HG02571 (cell line): ENCODE measurements at regions not wholly inside any gene's neighbourhood (a gene's known extent, or its start where the extent isn't known, plus 50 kb on each side); places are given as distances from the start of the nearest gene placed in this dataset.

ENCODE experiments used
- ATAC-seq: cut with Tn5 transposase; IDR thresholded peaks from one replicate; pipeline ENCODE4 v1.9.1; 2021; ENCODE audit warnings: mild to moderate bottlenecking, moderate library complexity; ENCODE audit not compliant: unreplicated experiment

DNA sequence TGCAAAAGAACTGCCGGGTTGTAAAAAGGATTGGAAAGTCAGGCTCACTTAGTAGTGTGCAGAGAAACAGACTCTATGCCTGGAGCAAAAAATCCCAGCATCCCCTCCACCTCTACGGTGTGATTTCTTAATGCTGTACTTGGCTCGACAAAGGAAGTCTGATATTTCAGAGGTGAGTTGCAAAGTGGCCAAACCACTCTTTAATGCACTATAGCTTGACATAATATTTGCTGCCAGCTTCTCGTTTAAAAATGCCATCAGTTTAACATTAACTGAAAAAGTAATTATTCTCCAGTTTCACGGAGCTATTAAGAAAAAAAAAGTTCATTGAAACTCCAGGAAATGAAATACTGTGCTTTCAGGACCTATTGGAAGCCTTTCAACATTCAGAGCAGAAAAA is 448.3 kb upstream of the ZFP42 start:
- no peak for ATAC-seq

DNA sequence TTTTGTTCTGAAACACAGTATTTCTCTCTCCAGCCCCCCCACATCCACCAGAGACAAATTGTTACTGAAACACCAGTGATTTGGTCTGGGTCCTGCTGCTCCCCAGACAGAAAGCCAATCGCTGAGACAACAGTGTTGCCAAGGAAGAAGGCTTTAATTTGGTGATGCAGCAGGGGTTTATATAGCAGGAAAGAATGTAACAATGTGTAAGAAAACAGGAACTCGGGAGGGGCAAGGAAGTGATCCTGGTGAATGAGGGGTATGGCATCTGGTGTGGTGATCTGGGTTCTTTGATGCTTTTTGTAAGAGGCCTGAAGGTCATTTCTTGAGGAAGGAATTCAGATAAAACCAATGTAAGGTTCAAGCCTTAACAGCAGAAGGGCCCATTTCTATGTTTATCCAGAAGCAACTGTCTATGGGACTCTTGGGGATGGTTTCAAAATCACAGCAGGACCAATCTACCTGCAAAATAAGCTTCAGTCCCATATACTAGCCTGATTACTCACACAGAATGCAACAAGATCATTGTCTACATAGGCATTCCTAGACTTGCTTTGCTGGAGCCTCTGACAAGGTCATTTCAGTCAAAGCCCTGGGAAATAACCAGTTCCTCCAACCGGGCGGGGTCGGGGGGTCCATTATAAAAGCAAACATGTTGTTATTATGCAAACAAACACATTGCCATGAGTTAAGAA is 445.2 kb upstream of the ZFP42 start:
- no peak for ATAC-seq

DNA sequence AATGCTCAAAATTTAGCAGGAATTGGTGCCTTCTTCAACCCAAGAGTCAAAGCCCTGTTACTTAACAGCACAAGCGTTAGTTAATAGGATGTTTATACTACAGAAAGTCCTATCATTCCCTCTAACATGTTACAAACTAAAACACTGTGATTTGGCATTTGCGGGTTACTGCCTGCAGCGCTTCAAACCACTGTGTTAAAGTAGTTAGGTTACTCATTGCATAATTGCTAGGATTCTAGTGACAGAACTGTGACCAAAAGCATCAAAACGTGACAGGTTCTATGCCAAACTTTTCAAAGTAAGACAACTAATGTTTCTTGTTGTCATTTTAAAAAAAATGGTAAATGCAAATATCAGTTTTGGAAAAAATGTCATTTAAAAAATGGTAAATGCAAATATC is 442.8 kb upstream of the ZFP42 start:
- ATAC-seq, result no peak

DNA sequence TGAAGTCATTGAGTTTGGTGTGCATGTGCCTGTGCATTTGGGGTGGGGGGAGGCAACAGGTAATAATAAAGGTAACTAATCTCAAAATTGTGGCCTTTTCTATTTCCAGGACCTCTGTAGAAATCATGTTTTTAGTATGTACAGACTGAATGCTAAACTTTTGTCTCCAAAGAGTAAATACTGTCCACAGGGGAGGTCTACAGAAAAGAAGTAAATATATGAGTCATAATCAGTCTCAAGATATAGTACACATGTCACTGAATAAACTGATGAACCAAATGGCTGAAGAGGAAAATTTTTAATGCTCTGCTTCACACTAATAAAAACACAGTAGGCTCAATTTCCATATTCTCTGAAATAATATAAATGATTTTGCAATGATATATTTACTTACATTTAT is 440.4 kb upstream of the ZFP42 start:
- no peak for ATAC-seq

DNA sequence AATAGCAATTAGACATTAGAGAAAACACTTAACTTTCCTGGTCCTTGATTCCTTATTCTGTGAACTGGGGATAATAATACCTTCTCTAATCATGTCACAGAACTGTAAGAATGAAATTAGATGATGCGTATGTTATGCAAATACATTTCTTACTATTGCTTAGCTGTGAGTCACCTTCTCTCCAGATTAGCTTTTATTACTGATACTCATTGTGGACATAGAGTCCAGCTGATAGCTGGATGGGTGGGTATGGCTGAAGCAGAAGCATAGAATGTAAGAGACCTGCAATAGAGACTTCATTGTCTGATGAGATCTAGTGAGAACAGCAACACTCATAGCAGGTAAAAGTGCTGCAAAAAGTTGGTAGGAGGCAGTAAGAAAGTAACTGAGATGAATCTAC is 437.2 kb upstream of the ZFP42 start:
- ATAC-seq, result no peak

DNA sequence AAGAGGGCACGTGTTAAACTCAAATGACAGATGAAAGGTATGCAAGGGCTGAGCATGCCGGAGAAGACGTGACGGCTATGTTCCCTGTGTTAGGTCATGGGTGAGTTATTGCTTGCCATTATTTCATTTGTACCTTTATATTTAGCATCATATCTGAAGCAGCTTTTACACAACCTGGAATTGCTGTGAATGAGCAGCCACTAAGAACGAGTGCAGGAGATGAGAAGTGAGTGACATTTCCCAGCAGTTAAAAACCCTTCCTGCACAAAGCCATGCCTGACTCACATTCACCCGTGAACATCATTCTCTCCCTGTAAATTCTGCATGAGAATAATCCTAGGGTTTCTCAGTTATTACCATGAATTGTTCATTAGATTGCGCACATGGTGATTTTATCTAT is 433.2 kb upstream of the ZFP42 start:
- ATAC-seq, result no peak

DNA sequence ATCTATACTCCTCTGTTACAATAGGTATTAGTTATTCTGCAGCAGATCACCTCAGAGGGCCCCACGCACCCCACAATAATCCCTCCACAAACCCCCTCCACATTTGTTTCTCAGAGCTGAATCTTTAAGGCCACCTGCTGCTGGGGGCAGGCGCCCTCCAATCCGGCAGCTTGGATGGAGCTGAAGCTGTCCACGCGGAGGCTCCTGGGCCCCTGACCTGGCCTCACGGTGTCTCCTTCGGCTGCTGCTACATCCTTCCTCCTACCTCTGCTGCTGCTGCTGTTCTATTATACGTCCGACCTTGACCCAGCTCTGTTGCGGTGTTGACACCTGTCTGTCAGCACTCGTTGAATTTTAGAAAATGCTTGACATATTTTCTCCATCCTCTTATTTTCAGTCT is 430.2 kb upstream of the ZFP42 start:
- no peak for ATAC-seq

DNA sequence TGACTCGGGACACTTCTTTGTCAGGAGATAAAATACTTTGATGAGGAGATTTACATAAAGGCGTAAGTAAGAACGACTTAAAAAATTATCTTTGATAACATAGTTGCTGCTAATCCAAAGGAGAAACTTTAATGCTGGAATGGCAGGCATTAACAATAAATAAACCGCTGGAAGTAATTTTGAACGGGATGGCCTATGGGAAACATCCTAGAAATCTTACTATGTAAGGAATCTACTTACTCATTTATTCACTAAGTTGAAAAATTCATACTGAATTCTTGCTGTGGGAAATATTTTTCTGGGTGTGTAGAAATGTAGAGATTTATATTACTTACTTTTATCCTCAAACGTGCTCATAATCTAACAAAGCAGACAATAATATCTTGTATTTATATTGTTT is 425.7 kb upstream of the ZFP42 start:
- ATAC-seq, result no peak

DNA sequence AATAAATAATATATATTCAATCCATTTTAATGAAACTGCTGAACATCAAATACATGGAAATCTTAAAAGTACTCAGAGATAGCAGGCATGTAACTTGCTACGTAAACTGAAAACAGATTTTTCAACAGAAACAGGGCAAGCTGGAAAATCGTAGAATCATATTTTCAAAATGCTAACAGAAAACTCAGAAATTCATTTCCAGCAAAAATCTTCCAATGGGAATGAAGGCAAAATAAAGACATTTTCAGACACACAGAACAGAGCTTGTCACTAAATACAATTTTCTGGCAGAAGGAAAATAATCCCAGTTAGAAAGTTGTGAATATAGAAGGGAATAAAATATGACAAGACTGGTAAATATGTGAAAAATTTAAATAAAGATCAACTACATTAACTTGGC is 419.9 kb upstream of the ZFP42 start:
- no peak for ATAC-seq

DNA sequence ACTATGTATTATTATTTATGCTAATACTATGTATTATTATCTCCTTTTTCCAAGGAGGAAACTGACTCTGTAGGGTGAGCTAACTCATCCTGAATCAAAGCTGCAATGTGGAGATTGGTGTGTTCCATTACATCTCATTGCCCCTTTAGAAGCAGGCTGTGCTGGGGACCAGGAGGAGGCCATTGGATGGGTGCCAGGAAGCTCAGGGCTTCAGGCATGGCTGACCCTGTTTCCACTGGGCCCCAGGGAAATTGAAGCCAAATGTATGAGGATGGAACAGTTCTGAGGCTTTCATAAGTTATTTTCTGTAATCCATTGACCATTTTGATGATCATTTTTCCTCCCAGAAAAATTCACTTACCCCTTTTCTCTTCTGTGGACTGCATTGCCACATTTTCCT is 418.8 kb upstream of the ZFP42 start:
- ATAC-seq, result no peak

DNA sequence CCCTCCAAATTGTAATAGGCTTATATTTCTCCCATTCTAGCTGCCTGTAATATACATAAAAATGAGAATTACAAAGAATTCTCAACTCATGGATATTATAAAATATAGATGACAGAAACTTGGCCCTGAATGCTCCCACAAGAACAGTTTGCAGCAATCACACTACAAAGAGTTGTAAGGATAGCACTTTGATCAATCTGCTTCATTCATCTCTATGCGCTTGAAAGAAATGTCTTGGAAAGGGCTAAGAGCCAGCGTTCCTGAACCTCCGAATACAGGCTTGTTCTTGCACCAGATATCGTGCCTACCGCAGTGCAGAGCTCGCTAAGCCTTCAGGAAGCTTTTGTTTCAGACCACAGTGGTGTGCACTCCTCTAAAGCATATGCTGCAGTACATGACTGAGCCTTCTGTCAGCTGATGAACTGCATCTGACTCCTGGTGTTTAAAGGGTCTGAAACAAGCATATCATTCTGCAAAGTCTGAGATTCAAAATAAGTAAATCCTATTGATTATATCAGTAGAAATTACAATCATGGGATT is 417.6 kb upstream of the ZFP42 start:
- no peak for ATAC-seq

DNA sequence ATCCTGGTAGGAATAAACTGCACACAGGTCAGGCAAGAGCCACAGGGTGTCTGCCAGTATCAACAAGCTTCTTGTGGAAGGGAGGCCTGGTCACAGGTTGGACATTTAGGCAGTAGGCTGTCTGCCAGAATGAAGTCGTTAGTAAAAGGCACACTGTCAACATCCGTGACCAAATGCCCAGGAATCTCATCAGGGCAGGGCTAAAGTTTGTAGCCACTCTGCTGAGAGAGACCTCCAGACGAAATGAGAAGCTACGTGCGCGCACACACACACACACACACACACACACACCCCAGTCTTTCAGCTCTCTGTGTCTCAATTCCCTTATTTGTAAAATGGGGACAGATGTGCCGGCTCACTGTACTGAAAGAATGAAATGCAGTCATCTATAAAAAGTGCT is 408.7 kb upstream of the ZFP42 start:
- ATAC-seq, result no peak

DNA sequence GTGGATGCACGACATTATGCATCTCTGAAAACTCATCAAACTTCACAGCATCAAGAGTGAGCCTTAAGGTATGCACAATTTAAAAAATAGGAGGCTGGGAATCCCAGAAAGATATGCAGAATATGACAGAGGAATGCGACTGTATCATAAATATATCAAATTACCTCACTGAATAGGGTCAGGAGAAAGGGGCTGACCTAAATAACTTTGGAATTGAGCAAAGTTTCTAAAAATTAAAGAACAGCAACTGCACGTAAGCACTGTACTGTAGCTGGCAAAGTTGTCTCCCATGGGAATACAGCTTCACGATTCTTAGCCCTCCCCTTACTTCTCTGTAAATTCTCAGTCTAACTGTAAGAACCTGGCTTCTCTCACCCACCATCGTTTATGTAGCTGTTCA is 397.4 kb upstream of the ZFP42 start:
- ATAC-seq, result no peak

DNA sequence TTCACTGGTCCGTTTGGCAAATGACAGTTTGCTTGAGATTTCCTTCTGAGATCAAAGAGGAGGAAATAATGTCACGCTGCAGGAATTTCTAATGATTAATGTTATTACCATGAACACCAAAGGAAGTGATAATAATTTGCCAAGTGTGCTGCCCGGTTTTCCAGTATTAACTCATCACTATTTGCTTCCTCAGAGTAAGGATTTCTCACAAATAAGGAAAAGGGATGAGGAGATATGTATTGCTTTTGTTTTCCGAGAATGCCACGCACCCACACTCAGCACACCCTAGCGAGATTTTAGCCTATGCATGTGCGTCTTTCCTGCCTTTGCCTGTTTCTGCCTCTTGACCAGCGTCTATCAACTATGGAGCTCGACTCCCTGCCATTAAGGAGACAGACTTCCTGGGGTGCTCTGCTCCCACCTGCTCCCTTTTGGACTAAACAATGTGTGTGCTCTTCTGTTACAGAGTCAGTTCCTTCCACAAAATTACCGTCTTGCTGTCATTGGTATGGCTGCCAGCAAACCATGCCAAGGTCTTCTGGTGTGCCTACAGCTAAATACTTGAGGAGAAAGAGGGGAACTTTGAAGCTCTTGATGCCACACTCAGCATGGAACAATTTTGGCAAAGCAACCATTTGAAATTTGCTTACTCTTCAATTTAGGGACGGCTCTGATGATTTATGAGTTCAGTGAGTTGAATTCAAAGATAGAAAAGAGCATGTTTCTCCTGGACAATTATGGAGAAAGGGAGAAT is 393.1 kb upstream of the ZFP42 start:
- ATAC-seq, result no peak

DNA sequence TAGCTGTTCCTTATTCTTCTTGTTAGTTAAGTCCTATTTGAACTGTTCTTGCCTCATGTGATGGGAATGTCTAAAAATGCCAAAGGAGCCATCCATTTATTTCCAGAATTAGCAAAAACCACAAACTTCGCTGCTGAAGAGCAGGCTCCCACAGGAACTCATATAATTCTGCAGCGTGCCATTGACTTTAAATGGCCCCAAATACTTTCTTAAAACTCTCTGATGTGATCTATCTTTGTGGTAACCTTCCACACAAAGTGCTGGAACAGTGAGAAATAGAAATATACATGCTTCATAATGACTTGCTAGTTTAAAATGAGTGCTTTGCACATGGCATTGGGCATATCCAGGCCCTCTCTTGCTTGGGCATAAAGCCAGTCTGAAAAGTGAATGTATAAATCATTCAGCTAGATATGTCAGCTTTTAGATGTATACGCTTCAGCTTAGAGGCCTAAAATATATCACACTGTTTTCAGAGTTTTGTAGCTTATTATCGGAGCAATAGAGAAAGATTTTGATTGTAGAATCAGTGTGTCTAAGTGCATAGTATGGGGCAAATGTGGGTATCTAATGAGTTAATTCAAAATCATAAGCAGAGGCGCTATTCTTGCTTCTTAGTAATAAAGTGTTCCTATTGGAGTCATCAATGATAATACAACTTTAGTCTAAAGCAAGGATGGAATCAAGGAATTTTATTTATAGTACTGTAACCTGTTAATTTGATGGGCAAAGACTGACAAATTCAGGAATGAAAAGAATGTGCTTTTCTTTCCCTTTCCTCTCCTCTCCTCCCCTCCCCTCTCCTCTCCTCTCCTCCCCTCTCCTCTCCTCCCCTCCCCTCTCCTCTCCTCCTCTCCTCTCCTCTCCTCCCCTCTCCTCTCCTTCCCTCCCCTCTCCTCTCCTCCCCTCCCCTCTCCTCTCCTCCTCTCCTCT is 392.2 kb upstream of the ZFP42 start:
- no peak for ATAC-seq

DNA sequence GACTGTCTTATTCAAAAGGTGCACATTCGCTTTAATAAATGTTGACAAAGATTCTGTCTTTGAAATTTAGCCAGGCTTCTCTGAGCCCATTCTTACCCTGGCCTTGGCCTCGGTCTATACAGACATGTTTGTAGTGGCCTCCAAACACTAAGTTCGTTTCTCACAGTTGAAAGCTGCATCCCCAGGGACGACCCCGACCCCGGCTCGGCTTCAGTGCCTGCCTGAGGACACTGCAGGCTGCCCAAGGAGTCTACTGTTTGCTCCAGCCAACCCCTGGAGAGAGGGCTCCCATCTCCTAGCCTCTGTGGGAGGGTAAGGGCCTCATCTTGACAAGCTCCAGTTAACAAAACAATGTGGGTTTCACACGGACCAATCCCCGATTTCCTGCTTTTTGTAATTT is 390.6 kb upstream of the ZFP42 start:
- ATAC-seq, result no peak

DNA sequence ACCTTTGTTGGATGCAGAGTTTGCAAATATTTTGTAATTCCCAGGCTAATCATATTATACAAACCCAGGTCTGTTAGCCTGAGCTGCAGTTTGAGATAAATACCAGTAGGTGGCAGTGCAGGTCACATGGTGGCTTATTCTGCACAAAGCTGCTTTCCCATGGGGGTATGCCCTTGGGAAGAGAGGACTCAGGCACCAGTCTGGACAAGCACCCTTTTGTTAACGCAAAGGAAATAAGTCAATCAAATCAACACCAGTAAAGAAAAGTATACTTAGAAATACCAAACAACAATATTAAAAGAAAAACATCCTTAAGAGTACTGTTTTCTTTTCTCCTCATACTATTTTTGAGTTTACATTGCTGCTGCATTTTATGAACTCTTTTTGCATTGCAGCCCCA is 389.0 kb upstream of the ZFP42 start:
- ATAC-seq, result no peak

DNA sequence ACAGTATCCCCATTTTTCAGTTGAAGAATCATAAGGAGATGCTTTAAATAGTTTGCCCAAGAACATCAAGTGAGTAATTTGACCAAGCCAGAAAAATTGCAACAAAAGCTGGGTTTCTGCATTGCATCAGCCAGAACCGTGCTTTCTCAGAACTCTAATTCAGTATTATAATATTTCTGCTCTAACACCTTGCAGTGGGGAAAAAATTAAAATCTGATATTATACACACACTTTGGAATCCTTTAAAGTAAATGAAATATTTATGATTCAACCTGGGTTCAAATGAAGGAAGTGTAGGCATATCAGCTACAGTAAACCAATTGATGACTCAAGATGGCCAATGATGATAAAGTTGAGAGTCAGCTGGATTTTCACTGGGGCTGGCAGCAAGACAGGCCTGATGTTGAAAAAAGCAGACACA is 387.6 kb upstream of the ZFP42 start:
- no peak for ATAC-seq

DNA sequence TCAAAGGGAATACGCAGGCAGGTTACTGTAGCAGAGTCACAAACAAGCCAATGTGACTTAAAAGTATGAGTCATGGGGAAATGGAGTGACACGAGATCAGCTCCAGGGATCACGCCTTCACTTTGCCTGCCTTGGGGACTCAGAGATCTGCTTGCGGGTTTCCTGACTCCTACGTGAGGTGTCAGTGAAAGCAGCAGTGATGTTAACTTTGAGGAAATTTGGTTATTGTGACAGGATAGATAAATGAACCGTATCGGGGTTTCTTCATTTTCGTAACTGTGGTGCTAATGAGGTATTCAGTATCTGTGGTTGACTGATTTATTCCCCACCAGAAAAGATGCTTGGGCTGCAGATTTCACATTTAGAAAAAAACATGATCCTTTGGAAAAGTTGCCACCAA is 383.3 kb upstream of the ZFP42 start:
- no peak for ATAC-seq

DNA sequence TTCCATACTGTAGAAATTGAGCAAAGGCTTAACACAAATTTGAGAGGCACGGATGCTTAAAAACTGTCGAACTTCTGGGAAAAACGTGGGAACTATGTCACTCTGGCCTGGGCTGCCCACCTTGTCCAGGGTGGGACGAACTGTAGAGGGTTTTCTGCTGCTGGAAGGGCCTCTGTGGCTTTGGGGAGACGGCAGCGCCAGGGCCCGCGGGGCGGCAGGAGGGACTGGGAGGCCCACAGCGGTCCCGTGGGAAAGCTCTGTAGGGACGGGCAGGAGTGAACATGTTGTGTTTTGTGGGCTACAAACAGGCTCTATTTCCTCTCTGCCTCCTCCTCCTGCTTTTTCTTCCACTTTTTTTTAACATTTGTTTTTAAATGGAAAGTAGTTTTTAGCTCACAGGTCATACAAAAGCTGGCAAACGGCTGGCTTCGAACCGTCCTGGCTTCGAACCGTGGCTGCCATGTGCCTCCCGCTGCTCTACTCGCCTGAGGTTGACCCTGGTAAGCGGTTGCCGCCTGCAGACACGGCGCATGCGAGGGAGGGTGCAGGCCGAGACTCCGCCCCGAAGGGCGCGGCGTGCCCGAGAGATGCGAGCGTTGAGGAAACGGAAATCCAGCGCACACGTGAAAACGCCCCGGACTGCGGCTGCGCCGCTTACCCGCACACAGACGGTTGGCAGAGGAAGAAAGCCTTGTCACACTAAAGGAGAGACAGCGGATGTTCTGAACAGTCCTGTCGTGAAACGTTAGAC is 382.3 kb upstream of the ZFP42 start:
- ATAC-seq, result no peak

DNA sequence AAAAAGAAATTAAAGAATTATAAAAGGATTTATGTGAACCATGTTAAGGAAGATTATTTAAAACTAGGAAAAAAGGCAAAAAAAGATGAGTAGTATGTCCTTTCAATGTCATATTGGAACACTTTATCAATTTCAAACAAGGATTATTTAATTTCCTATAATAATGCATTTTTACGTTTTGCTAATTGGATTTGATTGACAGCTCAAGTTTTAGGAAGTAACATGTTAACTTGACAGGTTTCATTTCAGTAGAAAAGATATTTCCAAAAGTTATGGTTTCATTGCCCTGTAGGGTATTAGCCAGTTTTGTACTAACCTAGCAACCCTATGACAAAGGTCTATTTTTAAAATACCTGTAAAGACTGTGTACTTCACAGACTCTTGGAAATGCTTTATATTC is 379.6 kb upstream of the ZFP42 start:
- ATAC-seq, result no peak
